Common myeloid progenitor, CD34-positive (primary cell): ENCODE measurements at regions not wholly inside any gene's neighbourhood (a gene's known extent, or its start where the extent isn't known, plus 50 kb on each side); places are given as distances from the start of the nearest gene placed in this dataset.

Experiments used
- CTCF ChIA-PET: fragments of 350-600 bp; sonication (Branson Sonifier 250); formaldehyde crosslinking; loops from one replicate; lab custom pipeline; 2021; ENCODE audit warnings: antibody characterized with exemption; lab: Charles Lee
- POLR2A ChIA-PET: fragments of 350-600 bp; sonication (Branson Sonifier 250); formaldehyde crosslinking; loops from one replicate; lab custom pipeline; 2021; ENCODE audit warnings: antibody characterized with exemption; lab: Charles Lee
- DNase-seq, 3 donors: peaks; one replicate each; pipeline versions ENCODE4 v3.0.0 to v3.0.0-alpha.2; 2013
- H3K27ac ChIP-seq, 2 experiments: 1 replicate in 1 of 2; 2 replicates in 1 of 2; pipeline ENCODE4 v1.7.0; 2013; ENCODE audit warnings: inconsistent platforms in 2 of 2, low read length in 2 of 2, mild to moderate bottlenecking in 2 of 2, low read depth in 1 of 2, moderate library complexity in 1 of 2; ENCODE audit not compliant: severe bottlenecking in 2 of 2, insufficient read depth in 1 of 2, poor library complexity in 1 of 2
- H3K27me3 ChIP-seq, 5 experiments: replicated peaks in 2 of 5; 1 replicate in 3 of 5; 2 replicates in 2 of 5; pipeline versions ENCODE4 v1.6.1 to v1.7.0; 2013; ENCODE audit warnings: low read length in 4 of 5, mild to moderate bottlenecking in 2 of 5, moderate library complexity in 2 of 5, inconsistent platforms in 1 of 5; ENCODE audit not compliant: insufficient read depth in 5 of 5, control insufficient read depth in 4 of 5
- H3K36me3 ChIP-seq, 4 experiments: 1 replicate in 2 of 4; 2 replicates in 2 of 4; pipeline versions ENCODE4 v1.6.1 to v1.7.0; 2013; ENCODE audit warnings: low read length in 3 of 4, control low read depth in 1 of 4, mild to moderate bottlenecking in 1 of 4; ENCODE audit not compliant: control insufficient read depth in 4 of 4, insufficient read depth in 4 of 4
- H3K4me1 ChIP-seq, 4 experiments: 1 replicate in 3 of 4; 2 replicates in 1 of 4; pipeline versions ENCODE4 v1.6.1 to v1.7.1; 2013; ENCODE audit warnings: low read length in 3 of 4, mild to moderate bottlenecking in 3 of 4, control low read depth in 1 of 4, inconsistent platforms in 1 of 4, moderate library complexity in 1 of 4; ENCODE audit not compliant: control insufficient read depth in 4 of 4, insufficient read depth in 4 of 4; ENCODE audit errors: control extremely low read depth in 1 of 4
- H3K4me3 ChIP-seq, 7 experiments: 1 replicate in 4 of 7; 2 replicates in 3 of 7; pipeline versions ENCODE4 v1.5.1 to v1.7.0; 2013; ENCODE audit warnings: mild to moderate bottlenecking in 7 of 7, low read length in 6 of 7, moderate library complexity in 6 of 7, inconsistent platforms in 2 of 7, low read depth in 2 of 7, control low read depth in 1 of 7; ENCODE audit not compliant: insufficient read depth in 4 of 7, control insufficient read depth in 1 of 7; ENCODE audit errors: extremely low read depth in 1 of 7
- H3K9me3 ChIP-seq, 5 experiments: 1 replicate in 4 of 5; 2 replicates in 1 of 5; pipeline versions ENCODE4 v1.6.1 to v1.7.1; 2013; ENCODE audit warnings: low read length in 4 of 5, mild to moderate bottlenecking in 2 of 5, inconsistent platforms in 1 of 5, low read depth in 1 of 5, moderate library complexity in 1 of 5; ENCODE audit not compliant: control insufficient read depth in 4 of 5, insufficient read depth in 2 of 5; ENCODE audit errors: control extremely low read depth in 1 of 5
- WGBS: methylation state at CpG from one replicate; pipeline ENCODE4 v1.1.5; 2013; ENCODE audit not compliant: insufficient coverage; 5-methylcytosine and 5-hydroxymethylcytosine counted together

DNA sequence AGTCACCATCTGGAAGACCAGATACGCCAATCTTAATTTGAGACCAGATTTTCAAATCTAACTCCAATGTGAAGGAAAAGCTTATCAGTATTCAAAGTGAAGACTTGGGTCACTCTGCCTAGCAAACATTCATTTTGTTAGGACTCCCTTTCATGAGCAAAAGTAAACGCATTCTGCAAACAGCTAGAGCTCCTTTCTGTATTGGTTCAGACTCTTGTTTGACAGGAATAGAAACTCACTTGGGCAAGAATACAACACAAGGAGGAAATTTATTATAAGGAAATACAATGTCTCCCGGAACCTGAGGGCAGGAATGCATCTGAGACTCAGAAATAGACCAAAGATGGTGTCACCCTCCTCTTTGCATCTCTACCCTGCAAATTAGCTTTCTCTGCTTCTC is 558.6 kb downstream of the TAFA4 start:
- Histone ChIP-seq H3K36me3 (no peaks in the 10 kb centered on the region), H3K4me1 (no peaks in the 10 kb centered on the region), H3K4me3 (no peak overlapping the region), H3K27ac (no peak overlapping the region), H3K9me3 (peaks cover 0 to 3% (median 0%) of the 10 kb centered on the region in 5 experiments), H3K27me3 (no peaks in the 10 kb centered on the region)
- no peak for DNase-seq
- CTCF ChIA-PET, result interaction anchor here (1.3 kb wide), 1 partner anchor 12 kb away, joined by 4 read pairs; no protein-coding TSS in a partner anchor
- POLR2A ChIA-PET, result no interaction called here
- 94% methylated on average over 3 of the region's 3 CpGs for WGBS

- no peaks in the 10 kb centered on the region for H3K36me3 ChIP-seq
- POLR2A ChIA-PET, result no interaction called here
- H3K9me3 ChIP-seq, result no peaks in the 10 kb centered on the region
- CTCF ChIA-PET, result no interaction called here
- no peak for DNase-seq
- H3K4me3 ChIP-seq, result no peak overlapping the region
- no peak overlapping the region for H3K27ac ChIP-seq
- H3K4me1 ChIP-seq, result no peaks in the 10 kb centered on the region
- WGBS, result 94% methylated on average over 3 of the region's 3 CpGs
- no peaks in the 10 kb centered on the region for H3K27me3 ChIP-seq
Measured at GRCh38 chr3:68363796-68364195, 568.6 kb downstream of the TAFA4 start.

DNA sequence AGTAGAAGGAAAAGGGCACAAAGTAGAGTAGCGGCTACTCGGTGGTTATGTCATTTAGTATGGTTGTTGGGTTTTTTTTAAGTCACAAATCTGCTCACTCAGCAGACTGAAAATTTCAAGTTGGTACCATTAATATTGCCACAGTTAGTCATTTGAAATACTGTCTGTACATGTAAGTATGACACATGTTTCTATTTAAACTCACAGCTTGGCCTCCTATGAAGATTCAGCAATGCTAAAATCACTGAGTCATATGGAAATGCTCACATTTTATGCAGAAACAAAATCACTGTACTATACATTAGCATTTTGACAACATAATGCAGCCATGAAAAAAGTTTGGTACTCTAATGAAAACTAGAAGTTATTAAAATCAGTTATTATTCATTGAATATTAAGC is 571.9 kb downstream of the TAFA4 start:
- WGBS, result no CpG with 5 or more reads among the region's 2 CpGs
- no peaks in the 10 kb centered on the region for H3K4me1 ChIP-seq

DNA sequence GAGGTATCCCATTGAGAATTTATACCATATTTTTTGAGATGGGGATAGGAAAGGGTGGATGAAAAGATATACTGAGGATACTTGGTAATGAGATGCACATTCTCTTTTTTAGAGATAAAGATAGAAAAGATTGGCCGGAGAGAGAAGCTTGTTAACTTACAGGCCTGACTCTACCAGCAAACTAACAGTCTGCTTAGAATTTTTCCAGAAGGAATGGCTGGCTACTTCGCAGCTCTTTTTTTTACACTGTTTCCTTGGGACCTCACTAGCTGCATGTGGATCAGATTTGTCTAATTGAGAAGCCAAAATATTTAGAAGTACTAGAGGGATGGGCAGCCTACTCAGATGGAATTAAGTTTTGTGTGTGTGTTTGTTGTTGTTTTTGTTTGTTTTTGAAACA is 586.6 kb downstream of the TAFA4 start:
- no peak overlapping the region for H3K27ac ChIP-seq
- H3K4me1 ChIP-seq, result no peaks in the 10 kb centered on the region
- ChIA-PET POLR2A (no interaction called here), CTCF (no interaction called here)
- H3K36me3 ChIP-seq, result no peaks in the 10 kb centered on the region
- no peak for DNase-seq
- H3K4me3 ChIP-seq, result no peak overlapping the region
- WGBS, result 93% methylated on average over 2 of the region's 2 CpGs
- H3K27me3 ChIP-seq, result no peaks in the 10 kb centered on the region
- no peaks in the 10 kb centered on the region for H3K9me3 ChIP-seq

More for the DNA sequence above, 571.9 kb downstream of the TAFA4 start:
- Histone ChIP-seq H3K27me3 (no peaks in the 10 kb centered on the region), H3K9me3 (no peaks in the 10 kb centered on the region), H3K36me3 (no peaks in the 10 kb centered on the region), H3K27ac (no peak overlapping the region), H3K4me3 (no peak overlapping the region)
- CTCF ChIA-PET, result no interaction called here
- no peak for DNase-seq
- POLR2A ChIA-PET, result no interaction called here

- Histone ChIP-seq H3K9me3 (no peaks in the 10 kb centered on the region), H3K27me3 (no peaks in the 10 kb centered on the region), H3K4me3 (no peak overlapping the region), H3K4me1 (no peaks in the 10 kb centered on the region), H3K36me3 (no peaks in the 10 kb centered on the region), H3K27ac (no peak overlapping the region)
- CTCF ChIA-PET, result no interaction called here
- POLR2A ChIA-PET, result no interaction called here
- WGBS, result no CpG with 5 or more reads among the region's 5 CpGs
- DNase-seq, result no peak
Measured at GRCh38 chr3:68342426-68342825, 589.9 kb downstream of the TAFA4 start.

- DNase-seq, result no peak
- POLR2A ChIA-PET, result no interaction called here
- CTCF ChIA-PET, result no interaction called here
- Histone ChIP-seq H3K27ac (no peak overlapping the region), H3K4me1 (no peaks in the 10 kb centered on the region), H3K9me3 (no peaks in the 10 kb centered on the region), H3K36me3 (no peaks in the 10 kb centered on the region), H3K27me3 (no peaks in the 10 kb centered on the region), H3K4me3 (no peak overlapping the region)
- 88% methylated on average over 1 of the region's 1 CpG for WGBS
Measured at GRCh38 chr3:68336042-68336441, 596.3 kb downstream of the TAFA4 start.

GRCh38 chr3:68334367-68334986 is 597.9 kb downstream of the TAFA4 start:
- Histone ChIP-seq H3K4me3 (no peak overlapping the region), H3K27ac (no peak overlapping the region), H3K4me1 (no peaks in the 10 kb centered on the region), H3K36me3 (no peaks in the 10 kb centered on the region), H3K9me3 (no peaks in the 10 kb centered on the region), H3K27me3 (no peaks in the 10 kb centered on the region)
- WGBS, result 94% methylated on average over 3 of the region's 4 CpGs
- POLR2A ChIA-PET, result no interaction called here
- DNase-seq, result no peak
- CTCF ChIA-PET, result no interaction called here
